Right lobe of liver (tissue), 6 donors: ENCODE measurements at regions not wholly inside any gene's neighbourhood (a gene's known extent, or its start where the extent isn't known, plus 50 kb on each side); places are given as distances from the start of the nearest gene placed in this dataset.

ENCODE experiments used
- ATAC-seq, 4 donors: fragments of 200-7000 bp; cut with Tn5 transposase; one replicate each; pipeline ENCODE4 v1.9.1; 2020; ENCODE audit warnings: mild to moderate bottlenecking in 4 of 4, moderate library complexity in 4 of 4
- DNase-seq, 3 donors: peaks; one replicate each; pipeline ENCODE4 v3.0.0-alpha.2; 2020
- H3K27ac ChIP-seq, 3 donors: fragments of 200-600 bp; one replicate each; pipeline ENCODE4 v1.8.0; 2022
- H3K27me3 ChIP-seq, 2 donors: fragments of 200-600 bp; one replicate each; pipeline ENCODE4 v1.8.0; 2022
- H3K36me3 ChIP-seq, 4 donors: fragments of 200-600 bp; sonication (generic) in 1 of 4; one replicate each; pipeline versions ENCODE4 v1.5.1 to v1.8.0; 2017 to 2022; ENCODE audit warnings: control low read depth in 1 of 4
- H3K4me1 ChIP-seq, 4 donors: fragments of 200-600 bp; sonication (generic) in 1 of 4; one replicate each; pipeline versions ENCODE4 v1.5.1 to v1.8.0; 2017 to 2022; ENCODE audit warnings: control low read depth in 1 of 4
- H3K4me3 ChIP-seq, 3 donors: fragments of 200-600 bp; one replicate each; pipeline ENCODE4 v1.8.0; 2022
- H3K9me3 ChIP-seq, 4 donors: fragments of 200-600 bp; sonication (generic) in 1 of 4; one replicate each; pipeline versions ENCODE4 v1.5.1 to v1.8.0; 2017 to 2022; ENCODE audit warnings: control low read depth in 1 of 4
- CTCF ChIP-seq, 4 donors: fragments of 200-600 bp in 3 of 4; fragments of 450-650 bp in 1 of 4; IDR thresholded peaks; one replicate each; pipeline versions ENCODE4 v1.5.1 to v1.8.0; 2016 to 2022; ENCODE audit warnings: antibody characterized with exemption in 4 of 4, mild to moderate bottlenecking in 2 of 4
- POLR2A ChIP-seq: fragments of 450-650 bp; IDR thresholded peaks from one replicate; pipeline ENCODE4 v1.6.1; 2017; ENCODE audit warnings: antibody characterized with exemption, mild to moderate bottlenecking
- WGBS: methylation state at CpG from one replicate; pipeline ENCODE4 v1.1.6; 2018; ENCODE audit warnings: low coverage, low lambda C conversion rate; ENCODE audit not compliant: insufficient coverage; ENCODE audit errors: missing lambda C conversion rate; 5-methylcytosine and 5-hydroxymethylcytosine counted together
- intact Hi-C, 2 donors: fragments of 100-400 bp; cut with DNase I; formaldehyde crosslinking; loops; one replicate each; pipeline versions ENCODE4 v1.11.2 to v1.14.1; 2022
- donor health status: DM: no; HTN: yes; CAD: no.
- donor health status: DM: no; HTN: no; CAD: no.
- donor health status: DM: no; HTN: no; CAD: no.
- donor health status: DM: no; HTN: yes; CAD: no.
- donor health status: DM: no; HTN: yes; CAD: no.

- H3K27ac ChIP-seq = no peak overlapping the region
- no peak overlapping the region for H3K4me3 ChIP-seq
- ATAC-seq = no peak
- WGBS = 58% methylated on average over 5 of the region's 5 CpGs
- H3K36me3 ChIP-seq = no peaks in the 10 kb centered on the region
- H3K27me3 ChIP-seq = no peaks in the 10 kb centered on the region
- H3K9me3 ChIP-seq = peaks cover 0 to 6% (median 0%) of the 10 kb centered on the region in 4 donors
- H3K4me1 ChIP-seq = no peaks in the 10 kb centered on the region
- TF ChIP-seq CTCF (IDR thresholded peaks at IDR 0.05) (no peak), POLR2A (no peak)
- no peak for DNase-seq
- intact Hi-C loops = no loop called here
Measured at GRCh38 chr11:109902764-109903433, 190.3 kb upstream of the ZC3H12C start.

GRCh38 chr11:109911488-109911887 is 181.7 kb upstream of the ZC3H12C start:
- H3K27me3 ChIP-seq = no peaks in the 10 kb centered on the region
- TF ChIP-seq POLR2A (no peak), CTCF (IDR thresholded peaks at IDR 0.05) (no peak)
- H3K36me3 ChIP-seq = no peaks in the 10 kb centered on the region
- H3K27ac ChIP-seq = no peak overlapping the region
- no peak for DNase-seq
- intact Hi-C loops = no loop called here
- no peak for ATAC-seq
- H3K4me3 ChIP-seq = no peak overlapping the region
- WGBS = 43% methylated on average over 2 of the region's 2 CpGs
- H3K4me1 ChIP-seq = no peaks in the 10 kb centered on the region
- no peaks in the 10 kb centered on the region for H3K9me3 ChIP-seq

- Histone ChIP-seq H3K4me3 (no peak overlapping the region), H3K4me1 (no peaks in the 10 kb centered on the region), H3K27me3 (no peaks in the 10 kb centered on the region), H3K27ac (no peak overlapping the region), H3K36me3 (no peaks in the 10 kb centered on the region), H3K9me3 (no peaks in the 10 kb centered on the region)
- DNase-seq = no peak
- 51% methylated on average over 4 of the region's 4 CpGs for WGBS
- TF ChIP-seq POLR2A = no peak
- no peak for TF ChIP-seq CTCF (IDR thresholded peaks at IDR 0.05)
- no peak for ATAC-seq
- intact Hi-C loops = no loop called here
Measured at GRCh38 chr11:109914038-109914437, 179.2 kb upstream of the ZC3H12C start.

- no peaks in the 10 kb centered on the region for H3K4me1 ChIP-seq
- no peaks in the 10 kb centered on the region for H3K27me3 ChIP-seq
- no peaks in the 10 kb centered on the region for H3K36me3 ChIP-seq
- H3K27ac ChIP-seq = no peak overlapping the region
- ATAC-seq (peak; percentile 23 to 52 (median 34)), DNase-seq (no peak)
- TF ChIP-seq POLR2A (no peak), CTCF (IDR thresholded peaks at IDR 0.05) (no peak)
- H3K4me3 ChIP-seq = no peak overlapping the region
- intact Hi-C loops = no loop called here
- no peaks in the 10 kb centered on the region for H3K9me3 ChIP-seq
- WGBS = 34% methylated on average over 5 of the region's 5 CpGs
Measured at GRCh38 chr11:109914809-109915653, 178.2 kb upstream of the ZC3H12C start.
